GM19043 (cell line): ENCODE measurements at regions not wholly inside any gene's neighbourhood (a gene's known extent, or its start where the extent isn't known, plus 50 kb on each side); places are given as distances from the start of the nearest gene placed in this dataset.

Experiments used
- ATAC-seq: cut with Tn5 transposase; IDR thresholded peaks from one replicate; pipeline ENCODE4 v1.9.1; 2021; ENCODE audit warnings: low read depth; ENCODE audit not compliant: unreplicated experiment

DNA sequence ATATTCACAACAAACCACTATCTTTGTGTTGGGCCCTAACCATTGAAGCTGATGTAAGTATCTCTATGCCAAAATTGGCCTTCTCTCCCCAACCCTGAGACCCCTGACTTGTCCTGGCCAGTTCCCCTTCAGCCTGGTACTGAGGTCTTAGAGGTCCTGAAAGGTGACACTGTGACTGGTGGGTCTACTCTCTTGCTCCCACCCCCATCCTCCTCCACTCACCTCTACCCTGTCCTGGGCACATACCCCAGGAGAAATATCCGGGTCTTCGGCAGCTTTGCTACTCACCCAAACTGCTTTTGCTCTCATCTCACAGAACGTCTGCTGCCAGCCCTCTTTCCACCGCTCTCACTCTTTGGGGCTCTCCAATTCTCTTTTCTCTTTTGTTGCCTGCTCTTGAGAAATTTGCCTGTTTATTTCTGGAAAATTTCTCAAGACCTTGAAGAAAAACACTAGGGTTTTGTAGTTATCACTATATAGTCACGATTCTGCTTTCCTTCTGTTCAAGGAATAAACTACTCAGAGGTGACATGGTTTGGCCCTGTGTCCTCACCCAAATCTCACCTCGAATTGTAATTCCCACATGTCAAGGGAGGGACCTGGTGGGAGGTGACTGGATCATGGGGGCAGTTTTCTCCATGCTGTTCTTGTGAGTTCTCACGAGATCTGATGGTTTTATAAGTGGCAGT, 133.8 kb upstream of the PKDCC start:
- ATAC-seq, result no peak

DNA sequence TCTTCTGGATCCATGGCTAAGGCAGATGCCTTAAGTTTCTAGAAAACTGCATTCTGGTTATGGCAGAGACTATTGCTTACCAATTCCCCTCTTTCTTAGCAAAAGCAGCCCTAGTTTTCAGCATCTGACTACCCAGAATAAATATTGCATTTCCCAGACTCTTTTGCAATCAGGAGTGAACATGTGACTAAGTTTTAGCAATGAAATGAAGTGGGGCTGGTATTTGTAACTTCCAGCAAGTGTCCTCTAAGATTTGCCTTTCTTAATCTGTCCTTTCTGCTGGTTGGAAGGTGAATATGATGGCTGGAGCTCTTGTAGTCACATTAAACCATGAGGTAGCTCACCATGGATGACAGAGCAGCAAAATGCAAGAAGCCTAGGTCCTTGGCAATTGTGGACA, 132.9 kb upstream of the PKDCC start:
- ATAC-seq, result no peak

GRCh38 chr2:41916177-41916576, 131.6 kb upstream of the PKDCC start:
- no peak for ATAC-seq

GRCh38 chr2:41917587-41917986, 130.2 kb upstream of the PKDCC start:
- ATAC-seq, result no peak

DNA sequence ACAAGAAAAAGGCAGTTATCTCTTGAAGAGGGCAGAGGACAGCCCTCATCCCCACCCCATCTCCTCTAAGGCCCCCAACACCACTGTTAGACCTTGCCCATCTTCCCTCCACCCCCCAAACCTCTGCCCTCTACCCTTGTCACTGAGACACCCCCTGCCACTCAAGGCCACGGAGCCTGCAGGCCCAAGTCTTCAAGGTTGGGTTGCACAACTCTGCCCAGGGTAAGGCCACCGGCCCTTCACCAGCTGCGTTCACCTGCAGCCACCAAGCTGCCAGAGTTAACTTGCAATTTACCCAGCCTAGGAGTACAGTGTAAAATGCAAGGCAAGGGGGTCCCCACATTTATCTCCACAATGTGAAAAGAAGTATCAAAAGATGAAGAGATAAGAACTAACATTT, 128.7 kb upstream of the PKDCC start:
- no peak for ATAC-seq

DNA sequence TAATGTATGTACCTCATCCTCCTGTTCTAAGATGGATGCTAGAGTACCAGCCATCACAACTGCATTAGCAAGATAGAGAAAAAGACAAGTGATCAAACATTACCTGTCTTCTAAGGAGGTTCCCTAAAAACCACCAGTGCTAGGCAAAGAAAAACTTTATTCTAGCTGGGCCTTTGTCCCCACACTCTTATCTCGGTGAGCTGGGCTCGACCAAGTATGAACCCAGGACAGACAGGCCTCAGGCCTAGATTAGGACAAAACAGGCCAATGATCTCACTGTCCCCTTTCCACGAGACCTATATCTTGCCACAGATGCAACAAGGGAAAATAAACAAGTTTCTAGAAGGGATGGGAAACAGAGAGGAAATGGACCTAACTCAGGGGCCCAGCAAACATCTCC, 127.6 kb upstream of the PKDCC start:
- no peak for ATAC-seq

DNA sequence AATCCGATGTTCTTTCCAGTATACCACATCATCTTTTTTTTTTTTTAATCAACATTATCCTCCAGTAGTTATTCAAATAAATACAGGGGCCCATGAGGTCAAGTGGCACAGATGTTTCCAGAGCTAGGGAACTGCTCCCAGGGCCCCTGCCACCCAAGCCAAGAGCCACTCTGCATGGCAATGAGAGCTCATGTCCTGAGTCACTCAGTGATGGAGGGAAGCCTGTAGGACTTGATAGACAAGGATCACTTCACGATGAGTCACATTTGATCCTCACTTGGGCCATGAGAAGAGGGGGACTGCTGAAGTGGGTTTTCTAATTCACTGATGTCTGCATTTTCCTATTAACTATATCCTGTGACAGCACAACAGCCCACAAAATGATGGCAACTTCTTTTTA, 127.0 kb upstream of the PKDCC start:
- no peak for ATAC-seq

GRCh38 chr2:41922177-41922576, 125.6 kb upstream of the PKDCC start:
- ATAC-seq, result no peak

GRCh38 chr2:41923156-41923786, 124.5 kb upstream of the PKDCC start:
- no peak for ATAC-seq

- ATAC-seq, result no peak
These were observed 123.8 kb upstream of the PKDCC start for GRCh38 chr2:41924024-41924423.

- ATAC-seq, result no peak
These were observed 123.0 kb upstream of the PKDCC start for GRCh38 chr2:41924709-41925408.

DNA sequence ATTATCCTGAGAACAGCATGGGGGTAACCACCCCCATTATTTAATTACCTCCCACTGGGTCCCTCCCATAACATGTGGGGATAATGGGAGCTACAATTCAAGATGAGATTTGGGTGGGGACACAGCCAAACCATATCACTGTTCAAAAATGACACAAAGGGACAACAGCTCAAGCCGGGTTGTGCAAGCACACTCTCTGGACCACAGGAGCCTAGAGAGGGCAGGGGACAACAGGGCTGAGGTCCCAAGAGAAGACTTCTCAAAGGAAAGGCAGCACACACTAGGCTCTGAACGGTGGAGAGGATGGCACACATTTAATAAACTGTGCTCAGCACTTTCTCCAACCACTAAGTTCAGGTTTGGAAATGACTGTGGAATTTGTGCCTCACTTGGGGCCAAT, 122.1 kb upstream of the PKDCC start:
- ATAC-seq, result no peak

- no peak for ATAC-seq
These were observed 120.9 kb upstream of the PKDCC start for GRCh38 chr2:41926614-41927580.

DNA sequence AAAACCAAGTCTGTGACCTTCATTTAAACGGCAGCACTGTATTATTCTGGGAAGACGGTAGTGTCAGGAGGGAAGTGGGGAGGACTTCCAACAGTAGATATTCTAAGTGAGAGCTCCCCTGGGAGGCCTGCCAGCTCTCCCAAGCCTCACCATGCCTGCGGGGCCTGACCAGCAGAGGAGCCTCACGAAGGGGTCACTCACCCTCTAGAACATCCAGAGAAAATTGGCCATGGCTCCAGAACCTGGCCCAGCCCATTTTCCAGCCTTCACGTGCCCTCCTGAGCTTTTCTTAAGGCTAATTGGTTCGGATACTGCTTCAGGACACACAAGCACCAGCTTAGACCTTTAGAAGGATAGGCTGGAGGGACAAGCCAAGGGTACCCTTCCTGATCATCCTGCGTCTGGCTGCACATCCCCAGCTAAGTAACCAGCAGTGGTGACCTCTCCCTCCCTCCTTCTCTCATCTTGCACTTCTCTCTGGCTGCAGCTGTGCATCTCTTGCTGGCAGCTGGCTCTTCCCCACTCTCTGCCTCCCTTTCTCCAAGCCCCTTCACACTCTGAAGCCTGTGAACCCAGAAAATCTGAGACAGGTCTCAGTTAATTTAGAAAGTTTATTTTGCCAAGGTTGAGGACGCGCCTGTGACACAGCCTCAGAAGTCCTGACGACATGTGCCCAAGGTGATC, 120.1 kb upstream of the PKDCC start:
- no peak for ATAC-seq

DNA sequence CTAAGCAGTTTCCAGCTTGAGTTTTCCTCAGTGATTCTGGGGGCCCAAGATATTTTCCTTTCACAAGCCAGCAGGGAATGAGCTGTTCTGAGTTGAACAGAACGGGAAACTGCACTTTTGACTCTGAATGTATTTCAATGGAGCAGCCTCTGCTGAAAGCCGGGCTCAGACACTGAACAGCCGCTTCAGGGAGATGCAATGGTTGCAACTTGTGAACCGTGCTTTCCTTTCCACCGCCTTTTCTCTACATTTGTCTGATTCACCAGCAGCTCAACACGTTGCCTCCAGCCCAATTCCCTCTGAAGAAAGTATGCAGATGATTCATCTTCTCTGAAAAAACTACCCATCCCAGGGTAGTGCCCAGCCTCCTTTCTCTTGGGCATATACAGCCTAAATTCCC, 119.3 kb upstream of the PKDCC start:
- no peak for ATAC-seq

DNA sequence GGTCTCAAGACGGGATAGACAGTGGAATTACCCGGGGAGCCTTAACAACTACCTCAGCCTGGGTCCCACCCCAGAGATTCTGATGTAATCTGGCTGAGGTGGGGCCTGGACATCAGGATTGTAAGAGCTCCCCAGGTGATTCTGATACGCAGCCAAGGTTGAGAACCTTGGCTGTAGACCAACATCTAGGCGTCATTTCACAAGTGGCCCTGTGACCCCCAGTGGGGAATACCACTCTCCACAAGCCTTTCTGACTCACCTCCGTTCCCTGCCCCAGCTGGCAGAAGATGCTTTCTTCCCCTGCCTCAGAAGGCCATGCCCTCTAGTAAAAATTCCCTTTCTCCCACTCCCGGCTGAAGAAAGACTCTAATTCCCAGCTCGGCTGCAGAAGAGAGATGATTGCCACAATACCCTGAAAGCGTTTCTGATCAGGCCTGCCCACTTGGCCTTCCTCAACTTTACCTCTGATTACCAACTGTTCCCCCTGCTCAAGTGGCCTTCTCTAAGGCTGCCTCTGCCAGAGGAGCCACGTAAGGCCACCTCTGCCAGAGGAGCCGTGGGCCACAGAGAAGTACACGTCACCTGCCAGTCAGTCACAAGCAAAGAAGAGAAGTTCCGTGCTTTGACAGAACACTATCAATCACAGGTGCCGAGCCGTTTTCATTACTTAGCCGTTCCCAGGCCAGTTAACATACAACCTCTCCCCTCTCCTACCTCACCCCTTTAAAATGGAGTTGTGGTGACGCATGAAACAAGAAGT, 116.8 kb upstream of the PKDCC start:
- ATAC-seq, result no peak

- ATAC-seq, result no peak
These were observed 115.4 kb upstream of the PKDCC start for GRCh38 chr2:41932241-41933045.

DNA sequence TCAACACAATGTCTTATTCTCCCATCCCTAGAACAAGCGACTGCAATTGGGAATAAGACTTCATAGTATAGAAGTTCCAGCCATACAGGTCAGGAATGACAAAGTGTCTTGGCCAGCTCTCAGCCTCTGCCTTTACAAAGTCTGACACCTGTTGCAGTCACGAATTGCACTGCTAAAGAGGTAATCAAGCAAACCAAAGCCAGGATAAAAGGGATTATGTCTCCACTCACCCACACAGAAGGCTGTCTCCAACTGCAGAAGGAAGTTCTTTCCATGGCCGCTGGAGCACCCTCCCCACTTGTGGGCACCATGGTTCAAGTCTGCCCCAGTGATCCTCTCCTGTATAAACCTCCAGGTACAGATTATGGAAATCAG, 114.8 kb upstream of the PKDCC start:
- ATAC-seq, result no peak
